ENCODE measurements at regions not wholly inside any gene's neighbourhood (a gene's known extent, or its start where the extent isn't known, plus 50 kb on each side); places are given as distances from the start of the nearest gene placed in this dataset.

DNA sequence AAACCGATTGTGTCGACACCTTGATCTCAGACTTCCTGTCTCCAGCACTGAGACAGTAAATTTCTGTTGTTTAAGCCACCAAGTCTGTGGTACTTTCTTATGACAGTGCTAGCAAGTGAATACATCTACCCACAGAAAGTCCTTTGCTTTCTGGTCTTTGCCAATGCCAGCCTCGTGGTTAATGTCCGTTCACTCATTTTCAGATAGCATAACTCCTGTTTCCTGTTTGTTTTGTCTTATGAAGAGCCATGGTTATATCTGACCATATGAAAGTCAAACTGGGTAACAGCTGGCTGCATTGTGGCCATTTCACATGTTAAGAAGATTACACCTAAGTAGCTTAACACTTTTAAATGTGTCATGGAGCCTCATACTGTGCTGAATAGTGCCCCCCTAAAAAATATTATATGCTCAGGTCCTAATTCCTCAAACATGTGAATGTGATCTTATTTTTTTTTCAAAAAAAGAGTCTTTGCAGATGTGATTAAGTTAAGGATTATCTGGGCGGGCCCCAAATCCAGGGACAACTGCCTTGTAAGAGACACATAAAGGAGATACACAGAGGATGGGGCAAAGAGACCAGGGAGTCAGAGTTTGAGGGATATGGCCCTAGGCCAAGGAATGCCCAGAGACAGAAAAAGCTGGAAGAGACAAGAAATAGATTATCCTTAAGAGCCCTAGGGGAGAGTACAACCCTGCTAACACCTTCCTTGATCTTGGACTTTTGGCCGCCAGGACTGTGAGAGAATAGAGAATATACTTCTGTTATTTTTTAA lies 118.0 kb downstream of the KCNE4 start:
- Histone ChIP-seq H3K36me3 (no peaks in the 10 kb centered on the region), H3K9me3 (no peaks in the 10 kb centered on the region), H3K27ac (no peak overlapping the region), H3K4me3 (no peak overlapping the region), H3K4me1 (no peaks in the 10 kb centered on the region), H3K27me3 (no peaks in the 10 kb centered on the region)
- intact Hi-C loops (cut with DNase I): no loop called here
- no peak for DNase-seq
- WGBS, 2 donors: 64 to 67% methylated on average over 6 of the region's 6 CpGs
- TF ChIP-seq, protein P1, sequence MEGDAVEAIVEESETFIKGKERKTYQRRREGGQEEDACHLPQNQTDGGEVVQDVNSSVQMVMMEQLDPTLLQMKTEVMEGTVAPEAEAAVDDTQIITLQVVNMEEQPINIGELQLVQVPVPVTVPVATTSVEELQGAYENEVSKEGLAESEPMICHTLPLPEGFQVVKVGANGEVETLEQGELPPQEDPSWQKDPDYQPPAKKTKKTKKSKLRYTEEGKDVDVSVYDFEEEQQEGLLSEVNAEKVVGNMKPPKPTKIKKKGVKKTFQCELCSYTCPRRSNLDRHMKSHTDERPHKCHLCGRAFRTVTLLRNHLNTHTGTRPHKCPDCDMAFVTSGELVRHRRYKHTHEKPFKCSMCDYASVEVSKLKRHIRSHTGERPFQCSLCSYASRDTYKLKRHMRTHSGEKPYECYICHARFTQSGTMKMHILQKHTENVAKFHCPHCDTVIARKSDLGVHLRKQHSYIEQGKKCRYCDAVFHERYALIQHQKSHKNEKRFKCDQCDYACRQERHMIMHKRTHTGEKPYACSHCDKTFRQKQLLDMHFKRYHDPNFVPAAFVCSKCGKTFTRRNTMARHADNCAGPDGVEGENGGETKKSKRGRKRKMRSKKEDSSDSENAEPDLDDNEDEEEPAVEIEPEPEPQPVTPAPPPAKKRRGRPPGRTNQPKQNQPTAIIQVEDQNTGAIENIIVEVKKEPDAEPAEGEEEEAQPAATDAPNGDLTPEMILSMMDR (IDR thresholded peaks at IDR 0.05): no peak
- TF ChIP-seq POLR2AphosphoS5 (IDR thresholded peaks at IDR 0.05) (no peak), POLR2A (IDR thresholded peaks at IDR 0.05) (no peak), EP300 (IDR thresholded peaks at IDR 0.05) (no peak)

DNA sequence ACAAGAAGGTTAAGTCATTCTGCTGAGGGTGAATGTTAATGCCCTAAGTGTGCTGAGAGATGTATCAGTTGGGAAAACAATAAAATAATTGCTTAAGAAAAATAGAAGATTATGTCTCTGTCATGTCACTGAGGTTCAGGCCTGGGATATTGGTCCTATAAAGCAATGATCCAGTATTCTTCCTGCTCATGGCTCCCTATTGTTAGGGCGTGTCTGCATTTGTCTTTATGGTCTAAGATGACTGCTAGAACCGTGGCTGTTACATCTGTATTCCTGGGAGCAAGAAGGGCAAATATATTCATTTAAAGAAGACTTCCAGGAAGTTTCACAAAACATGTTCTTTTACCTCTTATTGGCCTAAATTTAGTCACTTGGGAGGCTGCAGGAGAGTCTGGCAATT lies 125.0 kb downstream of the KCNE4 start:
- H3K9me3 ChIP-seq: no peaks in the 10 kb centered on the region
- TF ChIP-seq POLR2A (IDR thresholded peaks at IDR 0.05) (no peak), POLR2AphosphoS5 (IDR thresholded peaks at IDR 0.05) (no peak), EP300 (IDR thresholded peaks at IDR 0.05) (no peak)
- TF ChIP-seq, protein P1 (IDR thresholded peaks at IDR 0.05): no peak
- no peak overlapping the region for H3K27ac ChIP-seq
- no peak for DNase-seq
- H3K4me1 ChIP-seq: no peaks in the 10 kb centered on the region
- H3K36me3 ChIP-seq: no peaks in the 10 kb centered on the region
- H3K27me3 ChIP-seq: no peaks in the 10 kb centered on the region
- 33 to 69% methylated on average over 2 of the region's 2 CpGs for WGBS, 2 donors
- intact Hi-C loops (cut with DNase I): no loop called here
- H3K4me3 ChIP-seq: no peak overlapping the region

DNA sequence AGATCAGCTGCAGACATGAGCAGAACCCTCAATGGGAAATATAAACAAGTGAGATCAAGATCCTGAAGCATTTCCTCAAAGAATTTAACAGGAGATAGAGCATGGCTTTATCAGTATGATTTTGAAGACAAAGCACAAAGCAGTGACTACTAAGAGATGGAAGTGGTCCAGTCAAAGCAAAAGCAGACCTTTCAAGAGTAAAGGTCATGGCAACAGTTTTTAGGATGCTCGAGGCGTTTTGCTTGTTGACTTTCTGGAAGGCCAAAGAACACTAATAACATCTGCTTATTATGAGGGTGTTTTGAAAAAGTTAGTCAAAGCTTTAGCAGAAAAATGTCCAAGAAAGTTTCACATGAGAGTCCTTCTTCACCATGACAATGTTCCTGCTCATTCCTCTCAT lies 128.5 kb downstream of the KCNE4 start:
- Histone ChIP-seq H3K4me1 (no peaks in the 10 kb centered on the region), H3K9me3 (no peaks in the 10 kb centered on the region), H3K27ac (no peak overlapping the region), H3K36me3 (no peaks in the 10 kb centered on the region), H3K27me3 (no peaks in the 10 kb centered on the region), H3K4me3 (no peak overlapping the region)
- 58 to 63% methylated on average over 2 of the region's 2 CpGs for WGBS, 2 donors
- intact Hi-C loops (cut with DNase I): no loop called here
- no peak for DNase-seq
- TF ChIP-seq POLR2A (IDR thresholded peaks at IDR 0.05): no peak
- TF ChIP-seq EP300 (IDR thresholded peaks at IDR 0.05): no peak
- TF ChIP-seq, protein P1 (IDR thresholded peaks at IDR 0.05): no peak
- TF ChIP-seq POLR2AphosphoS5 (IDR thresholded peaks at IDR 0.05): no peak

DNA sequence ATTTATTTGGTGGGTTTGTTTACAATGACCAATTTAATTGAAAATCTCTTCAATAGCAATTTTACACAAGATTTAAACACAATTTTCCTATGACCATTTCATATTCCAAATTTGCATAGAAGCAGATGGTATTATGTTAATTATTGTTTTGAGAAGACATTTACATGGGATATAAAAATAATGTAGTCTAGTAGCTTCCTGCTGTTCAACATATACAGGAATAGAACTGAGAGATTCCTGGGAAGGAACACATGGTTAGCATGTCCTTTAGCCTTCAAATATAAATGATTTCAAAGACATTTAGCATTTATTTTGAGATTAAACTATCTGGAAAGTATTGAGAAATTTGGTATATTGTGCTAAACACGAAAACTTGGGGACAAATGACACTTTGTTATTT lies 129.6 kb downstream of the KCNE4 start:
- no peaks in the 10 kb centered on the region for H3K36me3 ChIP-seq
- no peaks in the 10 kb centered on the region for H3K4me1 ChIP-seq
- WGBS, 2 donors: 71 to 77% methylated on average over 1 of the region's 1 CpG
- intact Hi-C loops (cut with DNase I): no loop called here
- no peak overlapping the region for H3K27ac ChIP-seq
- no peak overlapping the region for H3K4me3 ChIP-seq
- DNase-seq: no peak
- no peaks in the 10 kb centered on the region for H3K27me3 ChIP-seq
- no peak for TF ChIP-seq POLR2A (IDR thresholded peaks at IDR 0.05)
- no peaks in the 10 kb centered on the region for H3K9me3 ChIP-seq

DNA sequence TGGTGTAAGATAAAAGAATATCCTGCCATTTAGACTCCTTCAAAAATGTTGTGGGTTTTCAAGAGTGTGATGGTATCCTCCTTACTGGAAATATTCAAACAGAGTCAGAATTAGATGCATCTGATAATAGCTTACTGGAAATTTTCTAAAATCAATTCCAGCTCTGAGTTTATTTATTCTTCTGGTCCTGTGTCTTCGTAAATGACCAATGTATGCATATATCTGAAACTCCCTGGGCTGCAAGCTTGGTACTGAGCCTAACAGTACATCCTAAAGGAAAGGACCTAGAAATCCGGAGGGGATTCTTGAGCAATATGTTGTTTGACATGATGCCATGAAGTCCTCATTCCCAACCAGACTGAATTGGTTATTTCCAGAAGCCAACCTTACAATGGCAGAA lies 130.4 kb downstream of the KCNE4 start:
- H3K36me3 ChIP-seq: no peaks in the 10 kb centered on the region
- intact Hi-C loops (cut with DNase I): no loop called here
- no peaks in the 10 kb centered on the region for H3K4me1 ChIP-seq
- no peak overlapping the region for H3K4me3 ChIP-seq
- WGBS, 2 donors: 86 to 88% methylated on average over 2 of the region's 2 CpGs
- no peak for DNase-seq
- TF ChIP-seq EP300 (IDR thresholded peaks at IDR 0.05): no peak
- no peak for TF ChIP-seq POLR2A (IDR thresholded peaks at IDR 0.05)
- no peak for TF ChIP-seq POLR2AphosphoS5 (IDR thresholded peaks at IDR 0.05)
- TF ChIP-seq, protein P1 (IDR thresholded peaks at IDR 0.05): no peak
- H3K9me3 ChIP-seq: no peaks in the 10 kb centered on the region
- no peaks in the 10 kb centered on the region for H3K27me3 ChIP-seq
- H3K27ac ChIP-seq: no peak overlapping the region
